Testis (tissue), 2 donors: ENCODE measurements at regions not wholly inside any gene's neighbourhood (a gene's known extent, or its start where the extent isn't known, plus 50 kb on each side); places are given as distances from the start of the nearest gene placed in this dataset.

Experiments used
- DNase-seq: peaks from one replicate; pipeline ENCODE4 v3.0.0-alpha.2; 2019
- H3K27ac ChIP-seq, 2 donors: fragments of 200-600 bp; sonication (generic); one replicate each; pipeline ENCODE4 v1.5.1; 2019
- H3K27me3 ChIP-seq: fragments of 200-600 bp; sonication (generic); one replicate; pipeline ENCODE4 v1.5.1; 2019
- H3K36me3 ChIP-seq: fragments of 200-600 bp; sonication (generic); one replicate; pipeline ENCODE4 v1.5.1; 2017; ENCODE audit warnings: low read depth; ENCODE audit errors: missing control alignments
- H3K4me1 ChIP-seq: fragments of 200-600 bp; sonication (generic); one replicate; pipeline ENCODE4 v1.5.1; 2019
- H3K4me3 ChIP-seq, 2 donors: fragments of 200-600 bp; sonication (generic); one replicate each; pipeline ENCODE4 v1.5.1; 2017 to 2019
- H3K9me3 ChIP-seq: fragments of 200-600 bp; sonication (generic); one replicate; pipeline ENCODE4 v1.5.1; 2017
- CTCF ChIP-seq, 3 experiments: fragments of 450-650 bp in 2 of 3; fragments of 200-600 bp in 1 of 3; sonication (generic) in 1 of 3; IDR thresholded peaks; one replicate each; pipeline ENCODE4 v1.5.1; 2016 to 2019; ENCODE audit warnings: antibody characterized with exemption in 3 of 3, mild to moderate bottlenecking in 2 of 3, moderate library complexity in 1 of 3
- POLR2A ChIP-seq: fragments of 450-650 bp; IDR thresholded peaks from one replicate; pipeline ENCODE4 v1.6.1; 2017; ENCODE audit warnings: antibody characterized with exemption, mild to moderate bottlenecking, moderate library complexity
- WGBS, 2 donors: methylation state at CpG; one replicate each; pipeline ENCODE4 v1.1.5; 2018; 5-methylcytosine and 5-hydroxymethylcytosine counted together
- intact Hi-C: fragments of 100-400 bp; cut with DNase I; formaldehyde crosslinking; loops from one replicate; pipeline ENCODE4 v1.15.1; 2023; ENCODE audit warnings: low total_unique reads

DNA sequence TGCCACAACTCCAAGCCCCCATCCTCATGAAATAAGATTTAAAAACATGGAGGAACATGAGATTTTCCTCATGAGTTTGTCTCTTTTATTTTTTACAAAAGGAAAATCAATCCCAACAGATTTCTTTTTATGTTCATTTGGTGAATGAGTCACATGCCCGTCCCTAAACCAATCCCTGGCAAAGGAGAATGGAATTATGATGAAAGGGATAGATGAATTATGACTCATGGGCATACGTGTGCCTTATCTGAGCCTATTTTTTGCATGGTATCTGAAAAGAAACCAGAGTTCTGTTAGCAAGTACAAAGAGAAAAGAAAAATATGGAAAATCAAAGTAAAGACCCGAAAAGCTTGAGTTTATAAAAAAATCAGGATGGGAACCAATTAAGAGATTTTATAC is 267.5 kb upstream of the TMEM161B start:
- no peak for DNase-seq
- H3K27ac ChIP-seq: no peak overlapping the region
- intact Hi-C loops: no loop called here
- no peaks in the 10 kb centered on the region for H3K9me3 ChIP-seq
- H3K36me3 ChIP-seq: no peaks in the 10 kb centered on the region
- TF ChIP-seq POLR2A (no peak), CTCF (IDR thresholded peaks at IDR 0.05) (no peak)
- WGBS, 2 donors: 68 to 79% methylated on average over 3 of the region's 3 CpGs
- no peaks in the 10 kb centered on the region for H3K27me3 ChIP-seq
- H3K4me1 ChIP-seq: no peaks in the 10 kb centered on the region
- H3K4me3 ChIP-seq: no peak overlapping the region

DNA sequence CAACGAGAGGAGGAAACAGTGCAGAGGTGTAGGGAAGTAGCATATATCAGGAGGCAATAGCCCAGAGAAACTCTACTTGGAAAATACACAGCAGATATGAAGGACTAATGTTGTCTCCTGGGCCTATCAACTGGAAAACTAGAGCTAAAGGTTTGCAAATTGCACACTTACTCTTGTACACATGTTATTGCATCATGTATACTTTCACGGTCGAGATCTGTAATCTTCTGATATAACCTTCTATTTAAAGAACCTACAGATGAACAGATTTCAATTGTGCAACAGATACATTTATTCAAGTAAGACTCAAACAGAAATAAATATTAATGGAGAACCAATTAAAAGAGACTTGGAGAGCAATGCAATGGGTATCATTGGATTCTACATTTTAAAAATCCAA is 256.3 kb upstream of the TMEM161B start:
- no peak for DNase-seq
- WGBS, 2 donors: 85 to 92% methylated on average over 3 of the region's 3 CpGs
- TF ChIP-seq CTCF (IDR thresholded peaks at IDR 0.05) (no peak), POLR2A (no peak)
- Histone ChIP-seq H3K27me3 (no peaks in the 10 kb centered on the region), H3K4me3 (no peak overlapping the region), H3K9me3 (no peaks in the 10 kb centered on the region), H3K36me3 (no peaks in the 10 kb centered on the region), H3K4me1 (no peaks in the 10 kb centered on the region), H3K27ac (no peak overlapping the region)
- intact Hi-C loops: no loop called here

DNA sequence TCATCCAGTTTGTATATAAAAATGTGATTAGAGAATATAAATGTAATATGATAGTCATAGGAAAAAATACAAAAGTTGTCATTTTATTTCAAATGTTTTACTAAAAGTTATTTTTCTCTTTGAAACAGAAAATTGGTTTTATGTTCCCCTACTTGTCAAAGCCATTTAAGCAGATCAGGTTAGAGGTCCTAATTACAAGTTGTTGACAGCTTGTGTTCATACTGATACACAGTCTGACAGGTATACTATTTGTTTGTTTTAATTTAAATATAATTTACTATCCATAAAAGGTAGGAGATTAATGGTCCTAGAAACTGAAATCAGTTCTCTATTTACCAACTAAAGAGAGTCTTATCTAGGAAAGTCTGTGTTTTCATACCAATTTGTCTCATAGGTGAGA is 250.4 kb upstream of the TMEM161B start:
- Histone ChIP-seq H3K4me1 (no peaks in the 10 kb centered on the region), H3K27me3 (no peaks in the 10 kb centered on the region), H3K9me3 (no peaks in the 10 kb centered on the region), H3K4me3 (no peak overlapping the region), H3K36me3 (no peaks in the 10 kb centered on the region), H3K27ac (no peak overlapping the region)
- no peak for DNase-seq
- TF ChIP-seq POLR2A (no peak), CTCF (IDR thresholded peaks at IDR 0.05) (no peak)
- intact Hi-C loops: no loop called here

GRCh38 chr5:88518131-88519016 is 249.7 kb upstream of the TMEM161B start:
- intact Hi-C loops: no loop called here
- Histone ChIP-seq H3K27me3 (no peaks in the 10 kb centered on the region), H3K9me3 (no peaks in the 10 kb centered on the region), H3K4me3 (no peak overlapping the region), H3K36me3 (no peaks in the 10 kb centered on the region), H3K4me1 (no peaks in the 10 kb centered on the region), H3K27ac (no peak overlapping the region)
- TF ChIP-seq POLR2A (no peak), CTCF (IDR thresholded peaks at IDR 0.05) (no peak)
- WGBS, 2 donors: 80 to 82% methylated on average over 4 of the region's 4 CpGs
- no peak for DNase-seq
